K562 (cell line): ENCODE measurements at regions not wholly inside any gene's neighbourhood (a gene's known extent, or its start where the extent isn't known, plus 50 kb on each side); places are given as distances from the start of the nearest gene placed in this dataset.

ENCODE experiments used
- ATAC-seq: fragments of 200-7000 bp; cut with Tn5 transposase; 3 replicates; pipeline ENCODE4 v1.9.1; 2020; ENCODE audit warnings: moderate library complexity
- BruUV-seq: library from RNA; stranded (reverse); fragments of 400-500 nt; replicated peaks from 2 replicates; lab custom pipeline; 2021; lab: Mats Ljungman, UMichigan
- CTCF ChIA-PET: fragments of 300-600 bp; formaldehyde crosslinking; extraction: SDS; loops from one replicate; lab custom pipeline; 2021; ENCODE audit warnings: low intra/inter-chr PET ratio; lab: Yijun Ruan, JAX
- POLR2A ChIA-PET: fragments of 300-600, 350-650 bp; sonication (Branson Sonifier 250); formaldehyde crosslinking; extraction: SDS; loops from one replicate; lab custom pipeline; 2021; ENCODE audit warnings: antibody characterized with exemption, inconsistent platforms; lab: Yijun Ruan, JAX
- DNase-seq, 4 experiments: peaks; one replicate each; pipeline versions ENCODE4 v3.0.0 to v3.0.0-alpha.2; 2011 to 2018; ENCODE audit warnings: low spot score in 3 of 4, mixed read lengths in 3 of 4; ENCODE audit errors: extremely low read depth in 1 of 4
- FAIRE-seq: peaks from 2 replicates; lab custom pipeline; 2011; peaks lifted over from hg19 to GRCh38; lab: Jason Lieb, UNC
- H2AFZ ChIP-seq: 2 replicates; pipeline ENCODE4 v1.6.0; 2011; ENCODE audit warnings: low read depth, low read length, control low read depth, inconsistent platforms
- H3K27ac ChIP-seq: fragments of 200-600 bp; 3 replicates; pipeline ENCODE4 v1.8.0; 2011; ENCODE audit warnings: low read depth, mild to moderate bottlenecking, control low read depth, inconsistent platforms, low read length, moderate library complexity, mixed read lengths; ENCODE audit errors: extremely low read depth
- H3K27me3 ChIP-seq, 2 experiments: fragments of 300-600 bp in 1 of 2; 2 replicates in 1 of 2; 3 replicates in 1 of 2; pipeline versions ENCODE4 v1.6.0 to v1.8.0; 2011; ENCODE audit warnings: inconsistent platforms in 2 of 2, low read length in 2 of 2, mild to moderate bottlenecking in 1 of 2, mixed read lengths in 1 of 2, moderate library complexity in 1 of 2; ENCODE audit not compliant: control insufficient read depth in 2 of 2, insufficient read depth in 2 of 2
- H3K36me3 ChIP-seq: fragments of 300-600 bp; 3 replicates; pipeline ENCODE4 v1.8.0; 2011; ENCODE audit warnings: mild to moderate bottlenecking, low read length, inconsistent platforms; ENCODE audit not compliant: control insufficient read depth, insufficient read depth
- H3K4me1 ChIP-seq, 2 experiments: fragments of 200-600 bp in 1 of 2; replicated peaks in 1 of 2; 2 replicates in 1 of 2; 3 replicates in 1 of 2; pipeline versions ENCODE4 v1.5.1 to v1.8.0; 2011; ENCODE audit warnings: inconsistent platforms in 2 of 2, low read length in 2 of 2, mild to moderate bottlenecking in 1 of 2, mixed read lengths in 1 of 2, moderate library complexity in 1 of 2; ENCODE audit not compliant: control insufficient read depth in 2 of 2, insufficient read depth in 2 of 2
- H3K4me2 ChIP-seq: 2 replicates; pipeline ENCODE4 v1.6.1; 2011; ENCODE audit warnings: low read length, control low read depth, inconsistent platforms, mixed read lengths; ENCODE audit not compliant: insufficient read depth
- H3K4me3 ChIP-seq: fragments of 200-600 bp; sonication (generic), shearing (Covaris generic); 2 replicates; pipeline ENCODE4 v1.5.1; 2016; ENCODE audit warnings: control low read depth, inconsistent platforms
- H3K79me2 ChIP-seq: fragments of 200-600 bp; 3 replicates; pipeline ENCODE4 v1.8.0; 2011; ENCODE audit warnings: low read length, inconsistent platforms; ENCODE audit not compliant: control insufficient read depth, insufficient read depth
- H3K9ac ChIP-seq, 2 experiments: 2 replicates each; pipeline versions ENCODE4 v1.6.0 to v1.6.1; 2011; ENCODE audit warnings: low read depth in 2 of 2, low read length in 2 of 2, control low read depth in 1 of 2, inconsistent platforms in 1 of 2, mild to moderate bottlenecking in 1 of 2, mixed read lengths in 1 of 2; ENCODE audit not compliant: insufficient read depth in 1 of 2
- H3K9me1 ChIP-seq: one replicate; pipeline ENCODE4 v1.6.0; 2011; ENCODE audit warnings: inconsistent platforms, mild to moderate bottlenecking, low read length, moderate library complexity; ENCODE audit not compliant: control insufficient read depth, insufficient read depth
- H3K9me3 ChIP-seq: replicated peaks from 2 replicates; pipeline ENCODE4 v1.5.1; 2011; ENCODE audit warnings: low read depth, low read length, inconsistent platforms; ENCODE audit not compliant: control insufficient read depth, insufficient read depth
- H4K20me1 ChIP-seq: replicated peaks from 2 replicates; pipeline ENCODE4 v1.6.1; 2011; ENCODE audit warnings: low read length, inconsistent platforms, mixed read lengths; ENCODE audit not compliant: control insufficient read depth, insufficient read depth
- BDP1 ChIP-seq: IDR thresholded peaks from 3 replicates; pipeline ENCODE4 v1.6.1; 2011; ENCODE audit not compliant: insufficient read length, insufficient read depth
- SETDB1 ChIP-seq: IDR thresholded peaks from one replicate; pipeline ENCODE4 v1.6.1; 2012; ENCODE audit warnings: low read length, control low read depth, inconsistent platforms
- ZFPM2 ChIP-seq: fragments of 250-450 bp; sonication (Bioruptor Pico); IDR thresholded peaks from 2 replicates; pipeline ENCODE4 v1.5.1; 2022; ENCODE audit warnings: mild to moderate bottlenecking
- ZNF174 ChIP-seq: fragments of 250-450 bp; sonication (Bioruptor Pico); IDR thresholded peaks from 2 replicates; pipeline ENCODE4 v1.4.0; 2020; ENCODE audit warnings: mild to moderate bottlenecking
- ZNF407 ChIP-seq: fragments of 450-650 bp; IDR thresholded peaks from 2 replicates; pipeline ENCODE4 v1.6.1; 2016; ENCODE audit warnings: low read depth
- WGBS: fragments of 100-300 bp; shearing (Covaris generic); methylation state at CpG from one replicate; pipeline ENCODE4 v1.1.6; 2016; ENCODE audit warnings: low coverage, mixed read lengths; ENCODE audit not compliant: insufficient coverage; ENCODE audit errors: missing lambda C conversion rate; 5-methylcytosine and 5-hydroxymethylcytosine counted together
- in situ Hi-C: fragments of 300-500 bp; cut with MboI; formaldehyde crosslinking; loops from 4 replicates; pipeline ENCODE4 v1.15.0; 2018; ENCODE audit warnings: inconsistent platforms, mixed read lengths
- intact Hi-C: fragments of 100-400 bp; cut with micrococcal nuclease; formaldehyde crosslinking; loops from 2 replicates; pipeline ENCODE4 v1.14.2; 2022
- TF ChIP-seq, protein P1 (sequence below): fragments of 450-650 bp; IDR thresholded peaks from 2 replicates; pipeline ENCODE4 v1.6.1; 2014; ENCODE audit warnings: low read depth, mild to moderate bottlenecking, moderate library complexity, borderline replicate concordance
- TF ChIP-seq, protein P2 (sequence below), 2 experiments: fragments of 200-800 bp in 1 of 2; sonication (Bioruptor generic) in 1 of 2; sonication (generic) in 1 of 2; formaldehyde crosslinking in 1 of 2; IDR thresholded peaks in 1 of 2; conservative IDR thresholded peaks in 1 of 2; 2 replicates each; pipeline versions ENCODE4 v1.5.0 to v1.6.1; 2016 to 2020; ENCODE audit warnings: missing compliant biosample characterization in 1 of 2, missing genetic modification characterization in 1 of 2, missing genetic modification reagents in 1 of 2

- TF ChIP-seq, protein P1, sequence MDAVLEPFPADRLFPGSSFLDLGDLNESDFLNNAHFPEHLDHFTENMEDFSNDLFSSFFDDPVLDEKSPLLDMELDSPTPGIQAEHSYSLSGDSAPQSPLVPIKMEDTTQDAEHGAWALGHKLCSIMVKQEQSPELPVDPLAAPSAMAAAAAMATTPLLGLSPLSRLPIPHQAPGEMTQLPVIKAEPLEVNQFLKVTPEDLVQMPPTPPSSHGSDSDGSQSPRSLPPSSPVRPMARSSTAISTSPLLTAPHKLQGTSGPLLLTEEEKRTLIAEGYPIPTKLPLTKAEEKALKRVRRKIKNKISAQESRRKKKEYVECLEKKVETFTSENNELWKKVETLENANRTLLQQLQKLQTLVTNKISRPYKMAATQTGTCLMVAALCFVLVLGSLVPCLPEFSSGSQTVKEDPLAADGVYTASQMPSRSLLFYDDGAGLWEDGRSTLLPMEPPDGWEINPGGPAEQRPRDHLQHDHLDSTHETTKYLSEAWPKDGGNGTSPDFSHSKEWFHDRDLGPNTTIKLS: no peak
- TF ChIP-seq ZNF174 (CRISPR knock-in tag): no peak
Observed at GRCh38 chr5:118439831-118440230, 548.5 kb downstream of the DTWD2 start (continued).

GRCh38 chr5:118435131-118435530, 553.2 kb downstream of the DTWD2 start:
- FAIRE-seq (no peak), ATAC-seq (no peak), DNase-seq (no peak)
- H3K4me1 ChIP-seq: no peaks in the 10 kb centered on the region
- intact Hi-C loops: no loop called here
- no peak overlapping the region for H3K27ac ChIP-seq
- BruUV-seq: no TSS peak
- no peaks in the 10 kb centered on the region for H3K79me2 ChIP-seq
- in situ Hi-C loops: no loop called here
- 3% methylated on average over 4 of the region's 4 CpGs for WGBS
- no peaks in the 10 kb centered on the region for H3K36me3 ChIP-seq
- H3K4me3 ChIP-seq: no peak overlapping the region
- H4K20me1 ChIP-seq: no peaks in the 10 kb centered on the region
- POLR2A ChIA-PET: no interaction called here
- no peaks in the 10 kb centered on the region for H3K9me1 ChIP-seq
- H3K9ac ChIP-seq: no peak overlapping the region
- H2AFZ ChIP-seq: no peak overlapping the region
- no peaks in the 10 kb centered on the region for H3K27me3 ChIP-seq
- no peaks in the 10 kb centered on the region; the same call in none of the 2 replicates for H3K9me3 ChIP-seq
- CTCF ChIA-PET: no interaction called here
- no peak overlapping the region for H3K4me2 ChIP-seq
- no peak for TF ChIP-seq ZNF407
- TF ChIP-seq BDP1: no peak
- TF ChIP-seq, protein P2, sequence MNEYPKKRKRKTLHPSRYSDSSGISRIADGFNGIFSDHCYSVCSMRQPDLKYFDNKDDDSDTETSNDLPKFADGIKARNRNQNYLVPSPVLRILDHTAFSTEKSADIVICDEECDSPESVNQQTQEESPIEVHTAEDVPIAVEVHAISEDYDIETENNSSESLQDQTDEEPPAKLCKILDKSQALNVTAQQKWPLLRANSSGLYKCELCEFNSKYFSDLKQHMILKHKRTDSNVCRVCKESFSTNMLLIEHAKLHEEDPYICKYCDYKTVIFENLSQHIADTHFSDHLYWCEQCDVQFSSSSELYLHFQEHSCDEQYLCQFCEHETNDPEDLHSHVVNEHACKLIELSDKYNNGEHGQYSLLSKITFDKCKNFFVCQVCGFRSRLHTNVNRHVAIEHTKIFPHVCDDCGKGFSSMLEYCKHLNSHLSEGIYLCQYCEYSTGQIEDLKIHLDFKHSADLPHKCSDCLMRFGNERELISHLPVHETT (CRISPR knock-in tag; conservative IDR thresholded peaks at IDR 0.05 in 1 of 2, IDR thresholded peaks at IDR 0.05 in 1 of 2): no peak
- TF ChIP-seq ZFPM2: no peak
- TF ChIP-seq SETDB1: no peak
